HepG2 (cell line): ENCODE measurements at regions not wholly inside any gene's neighbourhood (a gene's known extent, or its start where the extent isn't known, plus 50 kb on each side); places are given as distances from the start of the nearest gene placed in this dataset.

ENCODE experiments used
- DR1 ChIP-seq: sonication (generic); formaldehyde crosslinking; IDR thresholded peaks from 2 replicates; pipeline ENCODE4 v1.8.0; 2021; ENCODE audit warnings: mild to moderate bottlenecking, missing genetic modification reagents, inconsistent platforms
- ELK4 ChIP-seq: sonication (generic); formaldehyde crosslinking; IDR thresholded peaks from 2 replicates; pipeline ENCODE4 v1.9.0; 2021; ENCODE audit warnings: missing genetic modification reagents, borderline replicate concordance
- EP300 ChIP-seq, 3 experiments: sonication (generic) in 1 of 3; formaldehyde crosslinking in 1 of 3; IDR thresholded peaks; 2 replicates each; pipeline versions ENCODE4 v1.5.1 to v1.6.1; 2011 to 2020; ENCODE audit warnings: low read depth in 2 of 3, low read length in 2 of 3, borderline replicate concordance in 1 of 3, improper control_type of control experiment in 1 of 3, mild to moderate bottlenecking in 1 of 3, missing genetic modification reagents in 1 of 3, moderate library complexity in 1 of 3
- FOXO1 ChIP-seq: sonication (generic); formaldehyde crosslinking; IDR thresholded peaks from 2 replicates; pipeline ENCODE4 v1.4.0; 2020; ENCODE audit warnings: missing genetic modification reagents
- IRF2 ChIP-seq: IDR thresholded peaks from 2 replicates; pipeline ENCODE4 v1.6.1; 2018; ENCODE audit warnings: missing genetic modification reagents, missing compliant biosample characterization
- MXD4 ChIP-seq: IDR thresholded peaks from 2 replicates; pipeline ENCODE4 v1.6.1; 2016; ENCODE audit warnings: mild to moderate bottlenecking, missing biosample characterization, missing genetic modification reagents
- NFIC ChIP-seq: IDR thresholded peaks from 2 replicates; pipeline ENCODE4 v1.6.1; 2012; ENCODE audit warnings: mild to moderate bottlenecking, low read length, inconsistent platforms
- PAXIP1 ChIP-seq: sonication (generic); formaldehyde crosslinking; conservative IDR thresholded peaks from 2 replicates; pipeline ENCODE4 v1.4.0; 2020; ENCODE audit warnings: mild to moderate bottlenecking, missing genetic modification reagents, moderate library complexity
- PITX1 ChIP-seq: sonication (generic); formaldehyde crosslinking; IDR thresholded peaks from 2 replicates; pipeline ENCODE4 v1.5.1; 2020; ENCODE audit warnings: mild to moderate bottlenecking, missing genetic modification reagents
- PLRG1 ChIP-seq: fragments of 450-650 bp; conservative IDR thresholded peaks from 2 replicates; pipeline ENCODE4 v1.6.1; 2016
- PPARG ChIP-seq: conservative IDR thresholded peaks from 2 replicates; pipeline ENCODE4 v1.6.1; 2016; ENCODE audit warnings: missing biosample characterization, missing genetic modification reagents
- TARDBP ChIP-seq: sonication (generic); formaldehyde crosslinking; IDR thresholded peaks from 2 replicates; pipeline ENCODE4 v1.8.0; 2022; ENCODE audit warnings: mild to moderate bottlenecking, missing genetic modification reagents
- TEAD3 ChIP-seq: optimal IDR thresholded peaks from 2 replicates; pipeline ENCODE3; 2016; ENCODE audit warnings: borderline replicate concordance
- ZNF3 ChIP-seq: IDR thresholded peaks from 2 replicates; pipeline ENCODE4 v1.7.0; 2017; ENCODE audit warnings: inconsistent platforms
- ZNF44 ChIP-seq: sonication (generic); formaldehyde crosslinking; IDR thresholded peaks from 2 replicates; pipeline ENCODE4 v1.5.1; 2020; ENCODE audit warnings: mild to moderate bottlenecking, missing genetic modification reagents
- ZNF510 ChIP-seq: sonication (generic); formaldehyde crosslinking; IDR thresholded peaks from 2 replicates; pipeline ENCODE4 v1.4.0; 2020; ENCODE audit warnings: low read depth, mild to moderate bottlenecking, missing genetic modification reagents
- ZNF552 ChIP-seq: sonication (generic); formaldehyde crosslinking; IDR thresholded peaks from 2 replicates; pipeline ENCODE4 v1.9.0; 2022; ENCODE audit warnings: missing genetic modification reagents, mild to moderate bottlenecking, borderline replicate concordance
- ZNF562 ChIP-seq: sonication (generic); formaldehyde crosslinking; IDR thresholded peaks from 2 replicates; pipeline ENCODE4 v1.8.0; 2022; ENCODE audit warnings: missing genetic modification reagents, borderline replicate concordance
- ZNF672 ChIP-seq: sonication (generic); formaldehyde crosslinking; IDR thresholded peaks from 2 replicates; pipeline ENCODE4 v1.8.1; 2022; ENCODE audit warnings: missing genetic modification reagents
- ZNF737 ChIP-seq: sonication (generic); formaldehyde crosslinking; IDR thresholded peaks from 2 replicates; pipeline ENCODE4 v1.5.0; 2020; ENCODE audit warnings: missing genetic modification reagents, mild to moderate bottlenecking, borderline replicate concordance
- ZNF75D ChIP-seq: sonication (generic); formaldehyde crosslinking; IDR thresholded peaks from 2 replicates; pipeline ENCODE4 v1.8.1; 2023; ENCODE audit warnings: missing genetic modification reagents, mild to moderate bottlenecking, borderline replicate concordance
- ZNF816 ChIP-seq: sonication (generic); formaldehyde crosslinking; IDR thresholded peaks from 2 replicates; pipeline ENCODE4 v1.8.0; 2022; ENCODE audit warnings: missing genetic modification reagents, mild to moderate bottlenecking, borderline replicate concordance
- TF ChIP-seq, protein P1 (sequence below): sonication (generic); formaldehyde crosslinking; IDR thresholded peaks from 2 replicates; pipeline ENCODE4 v1.8.1; 2023; ENCODE audit warnings: mild to moderate bottlenecking, missing genetic modification reagents
- TF ChIP-seq, protein P2 (sequence below): sonication (generic); formaldehyde crosslinking; IDR thresholded peaks from 2 replicates; pipeline ENCODE4 v1.4.0; 2020; ENCODE audit warnings: missing genetic modification reagents
- TF ChIP-seq, protein P3 (sequence below): IDR thresholded peaks from 2 replicates; pipeline ENCODE4 v1.6.1; 2016

DNA sequence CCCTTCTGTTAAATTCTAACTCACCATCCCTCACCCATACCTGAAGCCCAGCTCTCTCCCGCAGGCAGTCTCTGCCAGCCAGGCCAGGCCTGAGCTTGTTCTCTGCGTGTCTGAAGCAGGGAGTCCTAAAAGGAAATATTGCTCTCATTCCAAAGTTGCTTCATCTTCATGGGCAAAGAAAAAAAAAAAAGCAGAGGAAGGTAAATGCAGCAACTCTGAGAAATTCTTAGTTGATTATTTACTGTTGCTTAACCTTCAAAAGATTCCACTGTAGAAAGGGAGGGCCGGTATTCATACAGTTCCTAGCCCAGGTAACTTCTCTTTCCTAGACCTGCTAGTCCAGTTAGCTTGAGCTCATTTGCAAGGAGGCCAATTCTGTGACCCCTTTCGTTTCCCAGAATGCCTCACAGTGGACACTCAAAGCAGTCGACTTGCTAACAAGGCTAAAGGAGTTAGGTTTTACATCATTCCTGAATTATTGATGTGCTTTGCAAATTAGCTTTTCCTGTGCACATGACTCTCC lies 193.5 kb upstream of the EEA1 start (continued):
- no peak for TF ChIP-seq ZNF672 (CRISPR knock-in tag)
- TF ChIP-seq ELK4 (CRISPR knock-in tag), result no peak
- TF ChIP-seq PAXIP1 (CRISPR knock-in tag), result peak; percentile 59
- TF ChIP-seq TARDBP, result no peak
- TF ChIP-seq ZNF562 (CRISPR knock-in tag), result no peak
- 0 out of 2 replicates have a peak, but pooled peaks have one; percentile 58 for TF ChIP-seq PITX1
- TF ChIP-seq FOXO1 (CRISPR knock-in tag), result no peak
- no peak for TF ChIP-seq ZNF552 (CRISPR knock-in tag)
- no peak for TF ChIP-seq ZNF44 (CRISPR knock-in tag)
- no peak for TF ChIP-seq ZNF510 (CRISPR knock-in tag)
- TF ChIP-seq, protein P1, sequence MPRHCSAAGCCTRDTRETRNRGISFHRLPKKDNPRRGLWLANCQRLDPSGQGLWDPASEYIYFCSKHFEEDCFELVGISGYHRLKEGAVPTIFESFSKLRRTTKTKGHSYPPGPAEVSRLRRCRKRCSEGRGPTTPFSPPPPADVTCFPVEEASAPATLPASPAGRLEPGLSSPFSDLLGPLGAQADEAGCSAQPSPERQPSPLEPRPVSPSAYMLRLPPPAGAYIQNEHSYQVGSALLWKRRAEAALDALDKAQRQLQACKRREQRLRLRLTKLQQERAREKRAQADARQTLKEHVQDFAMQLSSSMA (CRISPR knock-in tag), result no peak
- no peak for TF ChIP-seq PPARG (CRISPR knock-in tag)
- no peak for TF ChIP-seq DR1 (CRISPR knock-in tag)
- TF ChIP-seq, protein P2, sequence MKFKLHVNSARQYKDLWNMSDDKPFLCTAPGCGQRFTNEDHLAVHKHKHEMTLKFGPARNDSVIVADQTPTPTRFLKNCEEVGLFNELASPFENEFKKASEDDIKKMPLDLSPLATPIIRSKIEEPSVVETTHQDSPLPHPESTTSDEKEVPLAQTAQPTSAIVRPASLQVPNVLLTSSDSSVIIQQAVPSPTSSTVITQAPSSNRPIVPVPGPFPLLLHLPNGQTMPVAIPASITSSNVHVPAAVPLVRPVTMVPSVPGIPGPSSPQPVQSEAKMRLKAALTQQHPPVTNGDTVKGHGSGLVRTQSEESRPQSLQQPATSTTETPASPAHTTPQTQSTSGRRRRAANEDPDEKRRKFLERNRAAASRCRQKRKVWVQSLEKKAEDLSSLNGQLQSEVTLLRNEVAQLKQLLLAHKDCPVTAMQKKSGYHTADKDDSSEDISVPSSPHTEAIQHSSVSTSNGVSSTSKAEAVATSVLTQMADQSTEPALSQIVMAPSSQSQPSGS (CRISPR knock-in tag), result no peak
- TF ChIP-seq ZNF75D (CRISPR knock-in tag), result no peak
- TF ChIP-seq IRF2 (CRISPR knock-in tag), result peak; percentile 20; the same call in 1 of the 2 replicates
- no peak for TF ChIP-seq MXD4
- no peak for TF ChIP-seq PLRG1
- no peak for TF ChIP-seq ZNF3 (CRISPR knock-in tag)
- TF ChIP-seq, protein P3, sequence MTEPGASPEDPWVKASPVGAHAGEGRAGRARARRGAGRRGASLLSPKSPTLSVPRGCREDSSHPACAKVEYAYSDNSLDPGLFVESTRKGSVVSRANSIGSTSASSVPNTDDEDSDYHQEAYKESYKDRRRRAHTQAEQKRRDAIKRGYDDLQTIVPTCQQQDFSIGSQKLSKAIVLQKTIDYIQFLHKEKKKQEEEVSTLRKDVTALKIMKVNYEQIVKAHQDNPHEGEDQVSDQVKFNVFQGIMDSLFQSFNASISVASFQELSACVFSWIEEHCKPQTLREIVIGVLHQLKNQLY, result no peak
- peak; percentile 63; the same call in 1 of the 2 replicates for TF ChIP-seq NFIC
- TF ChIP-seq EP300 (IDR thresholded peaks at IDR 0.05; ENCODE audit: low read depth in 2 of 2, low read length in 2 of 2), result peak in 1 of 2 experiments; percentile 79; a peak in 2 of 4 replicates
- TF ChIP-seq EP300 (CRISPR knock-in tag; IDR thresholded peaks at IDR 0.05; ENCODE audit: borderline replicate concordance), result peak; percentile 57; the same call in 1 of the 2 replicates
- peak; percentile 51 for TF ChIP-seq TEAD3 (CRISPR knock-in tag)
- TF ChIP-seq ZNF816 (CRISPR knock-in tag), result no peak
- no peak for TF ChIP-seq ZNF737
